Choroid plexus epithelial cell (primary cell): ENCODE measurements at regions not wholly inside any gene's neighbourhood (a gene's known extent, or its start where the extent isn't known, plus 50 kb on each side); places are given as distances from the start of the nearest gene placed in this dataset.

Experiments used
- DNase-seq: peaks from one replicate; pipeline ENCODE4 v3.0.0-alpha.2; 2010; ENCODE audit warnings: low read depth
- H3K4me3 ChIP-seq: 2 replicates; pipeline ENCODE4 v1.5.1; 2011; ENCODE audit warnings: low read depth, mild to moderate bottlenecking, control low read depth, low read length, moderate library complexity
- TF ChIP-seq, protein P1 (sequence below): conservative IDR thresholded peaks from 2 replicates; pipeline ENCODE4 v1.5.1; 2011; ENCODE audit warnings: low read depth, mild to moderate bottlenecking, control low read depth, inconsistent platforms, low read length, moderate library complexity

DNA sequence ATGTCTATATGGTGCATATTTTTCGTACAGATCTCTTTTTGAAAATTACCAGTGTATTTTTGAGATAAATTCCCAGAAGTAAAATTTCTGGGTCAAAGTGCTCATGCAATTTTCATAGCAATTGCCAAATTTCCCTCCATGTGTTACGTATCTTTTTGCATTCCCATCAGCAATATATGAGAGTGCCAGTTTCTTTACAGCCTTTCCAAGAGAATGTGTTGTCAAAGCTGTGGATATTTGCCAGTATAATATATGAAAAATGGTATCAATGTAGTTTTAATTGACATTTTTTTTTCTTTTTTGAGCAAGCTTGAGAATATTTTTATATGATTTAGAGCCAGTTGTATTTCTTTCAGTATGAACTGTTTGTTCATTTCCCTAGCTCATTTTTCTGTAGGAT lies 399.0 kb upstream of the KLF12 start:
- H3K4me3 ChIP-seq: no peak overlapping the region
- DNase-seq: no peak
- TF ChIP-seq, protein P1, sequence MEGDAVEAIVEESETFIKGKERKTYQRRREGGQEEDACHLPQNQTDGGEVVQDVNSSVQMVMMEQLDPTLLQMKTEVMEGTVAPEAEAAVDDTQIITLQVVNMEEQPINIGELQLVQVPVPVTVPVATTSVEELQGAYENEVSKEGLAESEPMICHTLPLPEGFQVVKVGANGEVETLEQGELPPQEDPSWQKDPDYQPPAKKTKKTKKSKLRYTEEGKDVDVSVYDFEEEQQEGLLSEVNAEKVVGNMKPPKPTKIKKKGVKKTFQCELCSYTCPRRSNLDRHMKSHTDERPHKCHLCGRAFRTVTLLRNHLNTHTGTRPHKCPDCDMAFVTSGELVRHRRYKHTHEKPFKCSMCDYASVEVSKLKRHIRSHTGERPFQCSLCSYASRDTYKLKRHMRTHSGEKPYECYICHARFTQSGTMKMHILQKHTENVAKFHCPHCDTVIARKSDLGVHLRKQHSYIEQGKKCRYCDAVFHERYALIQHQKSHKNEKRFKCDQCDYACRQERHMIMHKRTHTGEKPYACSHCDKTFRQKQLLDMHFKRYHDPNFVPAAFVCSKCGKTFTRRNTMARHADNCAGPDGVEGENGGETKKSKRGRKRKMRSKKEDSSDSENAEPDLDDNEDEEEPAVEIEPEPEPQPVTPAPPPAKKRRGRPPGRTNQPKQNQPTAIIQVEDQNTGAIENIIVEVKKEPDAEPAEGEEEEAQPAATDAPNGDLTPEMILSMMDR: no peak

DNA sequence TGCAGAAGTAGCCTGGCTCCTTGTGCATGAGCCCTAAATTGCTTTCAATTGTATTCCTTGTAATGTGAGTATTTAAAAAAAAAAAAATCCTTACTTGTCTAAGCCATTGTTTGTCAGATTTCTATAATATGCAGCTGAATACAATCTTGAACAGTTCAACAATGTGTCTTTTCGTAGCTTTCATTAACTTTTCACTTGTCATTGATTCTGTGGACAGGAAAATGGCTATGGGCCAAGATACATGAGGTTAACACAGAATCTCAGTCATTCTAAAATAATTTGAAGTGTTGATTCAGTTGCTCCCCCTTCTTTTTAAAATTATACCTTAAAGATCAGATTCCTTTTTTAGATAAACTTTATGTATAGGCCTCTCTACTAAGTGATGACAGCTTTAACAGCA lies 395.8 kb upstream of the KLF12 start:
- peak; percentile 9 for DNase-seq
- TF ChIP-seq, protein P1: no peak
- no peak overlapping the region for H3K4me3 ChIP-seq

GRCh38 chr13:74528734-74529513 lies 394.7 kb upstream of the KLF12 start:
- DNase-seq: no peak
- no peak overlapping the region for H3K4me3 ChIP-seq
- TF ChIP-seq, protein P1: no peak

DNA sequence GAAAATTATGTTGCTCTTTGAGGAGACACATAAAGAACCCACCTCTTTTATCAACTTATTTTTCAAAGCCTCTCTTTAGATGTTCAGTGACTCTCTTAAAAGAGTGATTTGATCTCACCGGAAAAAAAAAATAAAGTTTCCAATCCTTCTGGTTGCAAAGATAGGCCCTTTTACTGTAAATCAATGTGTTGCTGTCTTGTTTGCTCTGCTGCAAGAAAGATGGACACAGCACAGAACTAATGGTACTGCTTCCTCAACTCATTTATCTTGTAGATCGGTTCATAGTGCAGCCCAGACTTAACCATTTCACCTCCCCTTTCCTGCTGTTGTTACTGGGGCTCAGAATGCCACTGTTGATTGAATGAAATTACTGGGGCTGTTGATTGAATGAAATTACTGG lies 388.9 kb upstream of the KLF12 start:
- TF ChIP-seq, protein P1: no peak
- DNase-seq: no peak
- no peak overlapping the region for H3K4me3 ChIP-seq

DNA sequence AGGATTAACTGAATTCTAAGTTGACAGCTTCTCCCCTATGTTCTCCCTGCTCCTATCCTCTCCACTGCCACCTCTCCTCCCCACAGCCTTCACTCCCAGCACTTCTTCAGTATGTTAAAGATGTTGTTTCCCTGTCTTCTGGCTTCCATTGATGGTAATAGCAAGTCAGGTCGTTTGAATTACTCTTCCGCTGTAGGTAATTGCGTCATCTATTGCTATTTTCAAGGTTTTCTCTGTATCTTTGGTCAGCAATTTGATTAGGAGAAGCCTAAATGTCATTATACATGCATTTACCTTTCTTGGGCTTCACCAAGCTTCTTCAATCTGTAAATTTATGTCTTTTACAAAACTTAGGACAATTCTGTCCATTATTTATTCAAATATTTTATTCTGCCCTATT lies 377.3 kb upstream of the KLF12 start:
- DNase-seq: no peak
- TF ChIP-seq, protein P1: no peak

DNA sequence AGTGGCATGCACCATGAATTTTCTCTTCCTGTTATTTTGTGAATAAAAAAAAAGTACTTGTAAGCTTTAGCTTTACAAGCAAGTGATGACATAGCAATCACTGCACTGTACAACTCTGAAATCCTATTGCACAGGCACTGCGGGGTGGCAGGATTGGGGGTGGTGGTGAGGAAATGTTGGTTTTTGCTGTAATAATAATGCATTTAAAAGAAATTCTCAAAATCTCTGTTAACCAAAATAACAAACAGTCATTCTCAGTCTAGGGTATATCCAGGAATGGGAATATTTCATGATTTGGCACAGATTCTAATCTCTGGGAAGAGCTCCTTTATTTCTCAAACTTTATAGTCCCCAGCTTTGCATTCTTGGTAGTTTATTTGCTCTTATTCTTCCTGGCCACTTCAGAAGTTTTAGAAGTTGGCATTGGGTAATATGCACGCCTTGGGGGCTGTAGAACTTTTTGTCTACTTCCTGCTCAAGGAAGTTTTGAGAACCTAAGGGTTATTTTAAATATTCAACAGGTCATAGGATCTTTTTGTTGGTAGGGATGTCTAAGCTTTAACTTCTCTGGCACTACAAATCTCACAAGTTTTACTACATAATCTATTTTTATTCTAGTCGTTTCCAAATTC lies 353.0 kb upstream of the KLF12 start:
- TF ChIP-seq, protein P1: no peak
- H3K4me3 ChIP-seq: no peak overlapping the region
- no peak for DNase-seq

More for the DNA sequence above, 377.3 kb upstream of the KLF12 start:
- no peak overlapping the region for H3K4me3 ChIP-seq

DNA sequence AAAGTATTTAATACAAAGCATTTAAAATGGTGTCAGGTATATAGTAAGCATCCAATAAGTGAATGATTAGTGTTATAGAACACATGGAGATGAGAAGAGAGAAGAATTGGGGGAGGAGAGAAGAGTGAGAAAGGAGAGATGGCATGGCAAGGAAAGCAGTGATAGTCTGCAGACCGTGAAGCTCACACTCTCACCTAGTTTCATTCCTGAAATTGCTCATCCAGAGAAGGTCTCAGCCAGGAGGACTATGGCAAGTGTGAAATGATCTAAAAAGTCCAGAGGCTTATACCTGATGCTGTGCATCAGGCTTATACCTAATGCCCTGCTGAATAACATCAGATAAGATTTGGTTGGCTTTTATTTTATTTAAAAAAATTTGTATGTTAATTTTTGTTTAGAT lies 351.6 kb upstream of the KLF12 start:
- TF ChIP-seq, protein P1: no peak
- no peak for DNase-seq
- no peak overlapping the region for H3K4me3 ChIP-seq
